Suprapubic skin (tissue), 4 donors: ENCODE measurements at regions not wholly inside any gene's neighbourhood (a gene's known extent, or its start where the extent isn't known, plus 50 kb on each side); places are given as distances from the start of the nearest gene placed in this dataset.

Experiments
- DNase-seq, 2 donors: peaks; one replicate each; pipeline ENCODE4 v3.0.0-alpha.2; 2019; ENCODE audit warnings: low spot score in 2 of 2
- H3K27ac ChIP-seq: fragments of 200-600 bp; sonication (generic); one replicate; pipeline ENCODE4 v1.5.1; 2019
- H3K27me3 ChIP-seq: fragments of 200-600 bp; sonication (generic); one replicate; pipeline ENCODE4 v1.5.1; 2019
- H3K36me3 ChIP-seq: fragments of 200-600 bp; sonication (generic); one replicate; pipeline ENCODE4 v1.5.1; 2019
- H3K4me1 ChIP-seq: fragments of 200-600 bp; sonication (generic); one replicate; pipeline ENCODE4 v1.5.1; 2019
- H3K4me3 ChIP-seq: fragments of 200-600 bp; sonication (generic); one replicate; pipeline ENCODE4 v1.5.1; 2019; ENCODE audit warnings: mild to moderate bottlenecking
- H3K9me3 ChIP-seq: fragments of 200-600 bp; sonication (generic); one replicate; pipeline ENCODE4 v1.5.1; 2019
- CTCF ChIP-seq, 2 donors: fragments of 200-600 bp in 1 of 2; fragments of 450-650 bp in 1 of 2; sonication (generic) in 1 of 2; IDR thresholded peaks; one replicate each; pipeline ENCODE4 v1.5.1; 2016 to 2019; ENCODE audit warnings: antibody characterized with exemption in 2 of 2, mild to moderate bottlenecking in 1 of 2, moderate library complexity in 1 of 2
- EP300 ChIP-seq: sonication (generic); formaldehyde crosslinking; IDR thresholded peaks from one replicate; pipeline ENCODE4 v1.6.1; 2017; ENCODE audit warnings: antibody characterized with exemption
- POLR2A ChIP-seq, 2 donors: fragments of 450-650 bp; IDR thresholded peaks; one replicate each; pipeline ENCODE4 v1.6.1; 2017; ENCODE audit warnings: antibody characterized with exemption in 2 of 2, mild to moderate bottlenecking in 2 of 2, moderate library complexity in 2 of 2
- POLR2AphosphoS5 ChIP-seq, 3 donors: sonication (generic); formaldehyde crosslinking; IDR thresholded peaks; one replicate each; pipeline ENCODE4 v1.6.1; 2017; ENCODE audit warnings: antibody characterized with exemption in 3 of 3
- WGBS: methylation state at CpG from one replicate; pipeline ENCODE4 v1.1.5; 2018; 5-methylcytosine and 5-hydroxymethylcytosine counted together

GRCh38 chr5:168207450-168208029 lies 83.9 kb upstream of the WWC1 start:
- Histone ChIP-seq H3K4me3 (no peak overlapping the region), H3K9me3 (no peaks in the 10 kb centered on the region), H3K36me3 (no peaks in the 10 kb centered on the region), H3K27ac (no peak overlapping the region), H3K27me3 (no peaks in the 10 kb centered on the region), H3K4me1 (peaks cover 4% of the 10 kb centered on the region)
- DNase-seq = no peak
- 66% methylated on average over 7 of the region's 7 CpGs for WGBS
- TF ChIP-seq EP300 = no peak
- no peak for TF ChIP-seq CTCF (IDR thresholded peaks at IDR 0.05)
- TF ChIP-seq POLR2A (IDR thresholded peaks at IDR 0.05) = no peak
- TF ChIP-seq POLR2AphosphoS5 (IDR thresholded peaks at IDR 0.05) = no peak

DNA sequence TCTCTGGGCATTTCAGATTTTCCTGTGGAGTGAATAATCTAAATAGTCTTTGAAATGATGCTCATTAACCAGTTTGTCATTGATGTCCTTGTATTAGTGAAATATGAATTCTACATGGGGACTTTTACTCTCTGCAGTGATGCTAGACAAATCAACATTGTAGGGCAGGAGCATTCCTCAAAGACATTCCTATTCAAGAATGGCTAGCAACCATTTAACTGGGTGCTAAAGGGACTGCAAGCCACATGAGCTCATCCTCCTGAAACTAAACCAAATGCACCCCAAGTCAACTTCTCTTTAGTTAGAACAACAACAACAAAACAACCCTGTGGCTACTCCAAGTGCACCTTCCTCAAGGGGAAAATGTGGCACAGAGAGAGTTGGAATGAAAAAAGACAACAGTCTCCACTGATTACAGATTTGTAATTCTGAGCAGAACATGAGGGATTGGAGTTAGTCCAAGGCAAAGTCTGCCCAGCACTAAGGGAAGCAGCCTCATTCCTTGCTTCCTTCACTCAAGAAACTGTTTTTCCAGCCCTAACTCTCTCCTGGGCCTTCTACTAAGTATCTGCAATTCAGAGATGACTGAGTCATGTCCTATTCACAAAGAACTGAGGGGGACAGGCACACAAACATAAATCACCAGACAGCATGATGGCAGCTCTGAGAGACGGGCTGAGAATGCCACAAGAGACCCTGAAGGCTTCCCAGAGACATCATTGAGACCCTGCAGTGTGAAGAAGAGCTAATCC lies 82.0 kb upstream of the WWC1 start:
- no peaks in the 10 kb centered on the region for H3K9me3 ChIP-seq
- peak overlapping the region; percentile 31 for H3K27ac ChIP-seq
- no peaks in the 10 kb centered on the region for H3K27me3 ChIP-seq
- H3K4me1 ChIP-seq = peaks cover 4% of the 10 kb centered on the region
- WGBS = 38% methylated on average over 1 of the region's 1 CpG
- no peak for DNase-seq
- no peak for TF ChIP-seq CTCF (IDR thresholded peaks at IDR 0.05)
- TF ChIP-seq EP300 = no peak
- TF ChIP-seq POLR2AphosphoS5 (IDR thresholded peaks at IDR 0.05) = no peak
- TF ChIP-seq POLR2A (IDR thresholded peaks at IDR 0.05) = no peak
- H3K4me3 ChIP-seq = no peak overlapping the region
- no peaks in the 10 kb centered on the region for H3K36me3 ChIP-seq

DNA sequence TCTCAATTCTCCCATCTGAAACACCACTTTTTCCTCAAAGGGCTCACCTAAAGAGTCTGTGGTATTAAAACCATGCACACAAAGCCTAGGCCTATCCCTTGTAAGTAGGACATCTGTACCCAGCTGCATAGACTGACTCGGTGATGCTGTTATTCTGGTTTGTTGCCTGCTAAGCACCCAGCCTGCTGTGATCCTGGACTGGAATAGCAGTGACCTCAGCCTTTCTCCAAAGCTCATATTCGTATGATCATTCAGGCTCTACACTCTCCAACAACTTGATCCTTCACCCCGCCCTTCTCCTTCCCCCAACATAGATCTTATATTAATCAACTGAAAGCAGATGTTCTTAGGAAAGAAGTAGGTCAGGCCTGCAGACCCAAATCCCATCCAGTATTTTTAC lies 81.4 kb upstream of the WWC1 start:
- TF ChIP-seq EP300 = no peak
- no peak for TF ChIP-seq POLR2A (IDR thresholded peaks at IDR 0.05)
- TF ChIP-seq POLR2AphosphoS5 (IDR thresholded peaks at IDR 0.05) = no peak
- TF ChIP-seq CTCF (IDR thresholded peaks at IDR 0.05) = no peak
- H3K4me3 ChIP-seq = no peak overlapping the region
- no peaks in the 10 kb centered on the region for H3K9me3 ChIP-seq
- 71% methylated on average over 3 of the region's 3 CpGs for WGBS
- H3K36me3 ChIP-seq = no peaks in the 10 kb centered on the region
- peak overlapping the region; percentile 31 for H3K27ac ChIP-seq
- no peaks in the 10 kb centered on the region for H3K27me3 ChIP-seq
- DNase-seq = no peak
- peaks cover 4% of the 10 kb centered on the region for H3K4me1 ChIP-seq

- H3K27me3 ChIP-seq = no peaks in the 10 kb centered on the region
- DNase-seq = no peak
- H3K9me3 ChIP-seq = no peaks in the 10 kb centered on the region
- H3K4me3 ChIP-seq = no peak overlapping the region
- TF ChIP-seq EP300 = no peak
- no peak for TF ChIP-seq POLR2A (IDR thresholded peaks at IDR 0.05)
- H3K27ac ChIP-seq = no peak overlapping the region
- H3K4me1 ChIP-seq = peaks cover 4% of the 10 kb centered on the region
- no peaks in the 10 kb centered on the region for H3K36me3 ChIP-seq
Observed at GRCh38 chr5:168211245-168211644, 80.2 kb upstream of the WWC1 start.

- no peak for DNase-seq
- Histone ChIP-seq H3K4me1 (peaks cover 4% of the 10 kb centered on the region), H3K36me3 (no peaks in the 10 kb centered on the region), H3K9me3 (no peaks in the 10 kb centered on the region), H3K27ac (no peak overlapping the region), H3K27me3 (no peaks in the 10 kb centered on the region), H3K4me3 (no peak overlapping the region)
- TF ChIP-seq CTCF (IDR thresholded peaks at IDR 0.05) (no peak), EP300 (no peak), POLR2AphosphoS5 (IDR thresholded peaks at IDR 0.05) (no peak)
- WGBS = 95% methylated on average over 6 of the region's 6 CpGs
Observed at GRCh38 chr5:168211936-168212335, 79.5 kb upstream of the WWC1 start.
